GM12874 (cell line): ENCODE measurements at regions not wholly inside any gene's neighbourhood (a gene's known extent, or its start where the extent isn't known, plus 50 kb on each side); places are given as distances from the start of the nearest gene placed in this dataset.

Experiments used
- TF ChIP-seq, protein P1 (sequence below): IDR thresholded peaks from 2 replicates; pipeline ENCODE4 v1.5.1; 2011; ENCODE audit warnings: low read depth, mild to moderate bottlenecking, control low read depth, low read length, moderate library complexity; ENCODE audit not compliant: insufficient read depth

DNA sequence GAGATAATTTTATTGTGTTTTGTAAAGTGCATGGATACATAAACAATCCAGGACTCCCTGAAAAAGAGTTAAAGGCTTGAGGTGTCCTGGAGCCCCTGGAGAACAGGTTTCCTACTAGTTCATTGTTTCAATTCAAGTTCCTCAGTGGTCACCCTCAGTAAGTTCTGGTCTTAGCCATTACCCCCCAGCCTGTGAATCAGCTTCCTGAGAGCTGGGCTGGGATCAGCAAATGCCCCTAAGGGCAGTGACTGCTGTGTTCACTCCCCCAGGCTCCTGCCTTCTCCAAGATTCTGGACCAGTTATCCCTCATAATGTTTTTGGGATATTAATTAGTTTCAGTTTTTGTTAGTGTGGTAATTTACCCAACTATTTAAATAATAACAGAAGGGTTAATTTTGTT lies 151.6 kb upstream of the PRSS58 start:
- TF ChIP-seq, protein P1, sequence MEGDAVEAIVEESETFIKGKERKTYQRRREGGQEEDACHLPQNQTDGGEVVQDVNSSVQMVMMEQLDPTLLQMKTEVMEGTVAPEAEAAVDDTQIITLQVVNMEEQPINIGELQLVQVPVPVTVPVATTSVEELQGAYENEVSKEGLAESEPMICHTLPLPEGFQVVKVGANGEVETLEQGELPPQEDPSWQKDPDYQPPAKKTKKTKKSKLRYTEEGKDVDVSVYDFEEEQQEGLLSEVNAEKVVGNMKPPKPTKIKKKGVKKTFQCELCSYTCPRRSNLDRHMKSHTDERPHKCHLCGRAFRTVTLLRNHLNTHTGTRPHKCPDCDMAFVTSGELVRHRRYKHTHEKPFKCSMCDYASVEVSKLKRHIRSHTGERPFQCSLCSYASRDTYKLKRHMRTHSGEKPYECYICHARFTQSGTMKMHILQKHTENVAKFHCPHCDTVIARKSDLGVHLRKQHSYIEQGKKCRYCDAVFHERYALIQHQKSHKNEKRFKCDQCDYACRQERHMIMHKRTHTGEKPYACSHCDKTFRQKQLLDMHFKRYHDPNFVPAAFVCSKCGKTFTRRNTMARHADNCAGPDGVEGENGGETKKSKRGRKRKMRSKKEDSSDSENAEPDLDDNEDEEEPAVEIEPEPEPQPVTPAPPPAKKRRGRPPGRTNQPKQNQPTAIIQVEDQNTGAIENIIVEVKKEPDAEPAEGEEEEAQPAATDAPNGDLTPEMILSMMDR: no peak

DNA sequence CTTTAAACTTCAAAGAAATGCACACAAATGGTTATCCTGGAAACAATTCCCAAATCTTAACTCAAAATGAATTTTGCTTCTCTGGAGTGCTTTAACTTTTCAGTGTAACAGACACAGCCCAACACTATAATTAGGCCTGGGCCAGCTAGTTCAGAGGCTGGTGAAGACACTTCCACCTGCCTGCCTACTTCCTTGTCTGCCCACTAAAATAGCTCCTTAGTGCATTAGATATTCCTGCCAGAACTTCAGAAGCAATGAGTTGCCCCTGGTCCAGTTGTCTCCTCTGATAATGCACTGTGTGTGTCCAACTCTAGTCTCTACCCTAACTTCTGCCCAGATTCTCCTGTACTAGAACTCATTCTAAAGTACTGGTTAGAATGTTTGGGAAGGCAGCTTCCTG lies 150.9 kb upstream of the PRSS58 start:
- TF ChIP-seq, protein P1: no peak

DNA sequence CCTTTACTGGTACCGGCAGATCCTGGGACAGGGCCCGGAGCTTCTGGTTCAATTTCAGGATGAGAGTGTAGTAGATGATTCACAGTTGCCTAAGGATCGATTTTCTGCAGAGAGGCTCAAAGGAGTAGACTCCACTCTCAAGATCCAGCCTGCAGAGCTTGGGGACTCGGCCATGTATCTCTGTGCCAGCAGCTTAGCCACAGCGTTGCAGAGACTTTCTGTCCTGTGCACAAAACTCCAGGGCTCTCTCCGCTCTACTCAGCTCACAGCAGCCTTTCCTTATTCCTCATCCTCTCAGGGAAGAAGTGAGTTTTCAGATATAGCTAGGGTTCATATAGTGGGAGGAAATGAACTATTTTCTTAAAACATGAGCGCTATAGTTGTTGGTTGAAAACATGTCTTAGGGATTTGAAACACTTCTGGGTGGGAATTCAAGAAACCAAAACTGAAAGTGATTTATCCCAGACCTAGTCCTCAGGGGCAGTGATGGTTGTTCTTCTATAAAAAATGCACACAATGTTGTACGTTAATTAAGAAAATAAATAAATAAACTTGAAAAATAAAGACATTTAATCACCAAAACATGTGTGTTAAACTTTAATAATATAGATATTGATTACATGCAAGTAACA lies 150.2 kb upstream of the PRSS58 start:
- TF ChIP-seq, protein P1: no peak

GRCh38 chr7:142405122-142405765 lies 147.4 kb upstream of the PRSS58 start:
- TF ChIP-seq, protein P1: no peak

- TF ChIP-seq, protein P1: no peak
Observed at GRCh38 chr7:142401951-142402350, 144.1 kb upstream of the PRSS58 start.

- TF ChIP-seq, protein P1: no peak
Observed at GRCh38 chr7:142400042-142400533, 142.2 kb upstream of the PRSS58 start.

GRCh38 chr7:142391191-142391992 lies 133.5 kb upstream of the PRSS58 start:
- TF ChIP-seq, protein P1: peak; percentile 58
